Chondrocyte (in vitro differentiated cells): ENCODE measurements at regions not wholly inside any gene's neighbourhood (a gene's known extent, or its start where the extent isn't known, plus 50 kb on each side); places are given as distances from the start of the nearest gene placed in this dataset.
A peak's percentile ranks its signal among the peaks of the same experiment; 100 is the strongest.
"Not testable (repeated sequence)": the region's sequence is repeated elsewhere in the genome, so short reads cannot be mapped to it uniquely, and the experiment has no call there.

Source experiments
- DNase-seq: peaks from one replicate; pipeline ENCODE4 v3.0.0; 2021; ENCODE audit warnings: mixed read lengths, low spot score
- H3K27ac Mint-ChIP-seq: one replicate; pipeline ENCODE4 v1.8.0; 2021; ENCODE audit warnings: mild to moderate bottlenecking, moderate library complexity, mixed read lengths; ENCODE audit not compliant: unreplicated experiment
- H3K27me3 Mint-ChIP-seq: 2 replicates; pipeline ENCODE4 v1.8.0; 2021; ENCODE audit warnings: low read depth, mixed read lengths
- H3K36me3 Mint-ChIP-seq: 2 replicates; pipeline ENCODE4 v1.8.0; 2021; ENCODE audit warnings: low read depth, mixed read lengths
- H3K4me1 Mint-ChIP-seq: 2 replicates; pipeline ENCODE4 v1.8.0; 2021; ENCODE audit warnings: low read depth, mild to moderate bottlenecking, mixed read lengths
- H3K4me3 Mint-ChIP-seq: one replicate; pipeline ENCODE4 v1.8.0; 2021; ENCODE audit warnings: mild to moderate bottlenecking, moderate library complexity, mixed read lengths; ENCODE audit not compliant: unreplicated experiment
- H3K9me3 Mint-ChIP-seq: 2 replicates; pipeline ENCODE4 v1.8.0; 2021; ENCODE audit warnings: low read depth, mixed read lengths
- CTCF ChIP-seq: fragments of 200-600 bp; sonication (generic); IDR thresholded peaks from 2 replicates; pipeline ENCODE4 v1.5.0; 2021; ENCODE audit warnings: antibody characterized with exemption, mild to moderate bottlenecking, moderate library complexity

- H3K9me3 Mint-ChIP-seq = peaks cover 2% of the 10 kb centered on the region
Observed at GRCh38 chrX:12080265-12080664, 58.0 kb upstream of the FRMPD4 start.

GRCh38 chrX:12082959-12083358 is 55.3 kb upstream of the FRMPD4 start:
- not testable (repeated sequence) for H3K4me3 Mint-ChIP-seq, H3K27ac Mint-ChIP-seq, DNase-seq, H3K27me3 Mint-ChIP-seq, H3K4me1 Mint-ChIP-seq, H3K36me3 Mint-ChIP-seq, H3K9me3 Mint-ChIP-seq

More at GRCh38 chrX:12080265-12080664, 58.0 kb upstream of the FRMPD4 start:
- peak; percentile 78 for TF ChIP-seq CTCF
- Mint-ChIP-seq H3K4me3 (no peak overlapping the region), H3K36me3 (no peaks in the 10 kb centered on the region), H3K27ac (no peak overlapping the region), H3K27me3 (peaks cover 7% of the 10 kb centered on the region), H3K4me1 (no peaks in the 10 kb centered on the region)
- no peak for DNase-seq
